ENCODE measurements at regions not wholly inside any gene's neighbourhood (a gene's known extent, or its start where the extent isn't known, plus 50 kb on each side); places are given as distances from the start of the nearest gene placed in this dataset.

DNA sequence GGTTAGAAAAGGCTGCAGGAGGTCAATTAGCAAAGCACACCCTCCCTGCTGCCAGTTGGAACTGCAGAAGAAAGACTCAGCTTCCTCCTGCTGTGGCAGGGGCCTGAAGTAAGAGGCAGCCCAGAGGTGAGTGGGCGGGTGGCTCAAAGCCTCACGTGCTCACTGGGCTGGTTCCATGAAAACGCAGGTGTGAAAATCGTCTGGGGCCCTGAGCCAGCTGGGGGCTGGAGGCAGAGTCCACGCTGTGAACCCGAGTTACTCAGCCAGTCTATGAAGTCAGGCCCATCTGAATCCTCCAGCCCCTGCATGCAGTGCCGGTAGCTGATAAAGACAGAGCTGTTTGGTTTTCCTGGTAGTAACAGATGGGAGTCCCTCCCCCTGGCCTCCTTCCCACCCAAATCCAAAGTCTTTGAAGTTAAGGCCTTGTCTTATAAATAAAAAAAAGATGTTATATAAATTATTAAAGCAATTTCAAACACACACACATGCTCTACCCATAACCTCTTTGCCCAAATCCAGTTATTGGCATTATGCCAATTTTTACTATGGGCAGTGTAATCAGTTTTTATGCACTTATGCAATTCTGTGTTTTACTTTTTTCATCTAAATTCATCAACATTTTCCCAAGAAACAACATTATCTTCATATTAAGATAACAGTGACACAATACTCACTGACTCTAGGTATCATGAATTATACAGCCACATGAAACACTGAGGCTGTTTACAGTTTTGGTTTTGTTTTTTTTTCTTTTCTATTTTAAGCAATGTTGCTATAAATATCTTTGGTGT is 57.9 kb upstream of the PNMA1 start:
- H3K27me3 ChIP-seq (replicated peaks; ENCODE audit: insufficient read depth): no peaks in the 10 kb centered on the region
- peak overlapping the region; percentile 74 to 80 for H3K27ac ChIP-seq
- H3K9me3 ChIP-seq: no peaks in the 10 kb centered on the region
- DNase-seq (ENCODE audit: low spot score) (no peak), ATAC-seq (ENCODE audit: insufficient number of reproducible peaks, low FRiP score, low read depth) (peak; percentile 26)
- H3K36me3 ChIP-seq: no peaks in the 10 kb centered on the region
- peak overlapping the region; percentile 40 for H3K4me3 ChIP-seq
- H3K4me1 ChIP-seq (ENCODE audit: control insufficient read depth in 1 of 2, low read depth in 2 of 2): peaks cover 57 to 79% of the 10 kb centered on the region in 2 donors
- TF ChIP-seq, protein P1, sequence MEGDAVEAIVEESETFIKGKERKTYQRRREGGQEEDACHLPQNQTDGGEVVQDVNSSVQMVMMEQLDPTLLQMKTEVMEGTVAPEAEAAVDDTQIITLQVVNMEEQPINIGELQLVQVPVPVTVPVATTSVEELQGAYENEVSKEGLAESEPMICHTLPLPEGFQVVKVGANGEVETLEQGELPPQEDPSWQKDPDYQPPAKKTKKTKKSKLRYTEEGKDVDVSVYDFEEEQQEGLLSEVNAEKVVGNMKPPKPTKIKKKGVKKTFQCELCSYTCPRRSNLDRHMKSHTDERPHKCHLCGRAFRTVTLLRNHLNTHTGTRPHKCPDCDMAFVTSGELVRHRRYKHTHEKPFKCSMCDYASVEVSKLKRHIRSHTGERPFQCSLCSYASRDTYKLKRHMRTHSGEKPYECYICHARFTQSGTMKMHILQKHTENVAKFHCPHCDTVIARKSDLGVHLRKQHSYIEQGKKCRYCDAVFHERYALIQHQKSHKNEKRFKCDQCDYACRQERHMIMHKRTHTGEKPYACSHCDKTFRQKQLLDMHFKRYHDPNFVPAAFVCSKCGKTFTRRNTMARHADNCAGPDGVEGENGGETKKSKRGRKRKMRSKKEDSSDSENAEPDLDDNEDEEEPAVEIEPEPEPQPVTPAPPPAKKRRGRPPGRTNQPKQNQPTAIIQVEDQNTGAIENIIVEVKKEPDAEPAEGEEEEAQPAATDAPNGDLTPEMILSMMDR (IDR thresholded peaks at IDR 0.05): no peak

DNA sequence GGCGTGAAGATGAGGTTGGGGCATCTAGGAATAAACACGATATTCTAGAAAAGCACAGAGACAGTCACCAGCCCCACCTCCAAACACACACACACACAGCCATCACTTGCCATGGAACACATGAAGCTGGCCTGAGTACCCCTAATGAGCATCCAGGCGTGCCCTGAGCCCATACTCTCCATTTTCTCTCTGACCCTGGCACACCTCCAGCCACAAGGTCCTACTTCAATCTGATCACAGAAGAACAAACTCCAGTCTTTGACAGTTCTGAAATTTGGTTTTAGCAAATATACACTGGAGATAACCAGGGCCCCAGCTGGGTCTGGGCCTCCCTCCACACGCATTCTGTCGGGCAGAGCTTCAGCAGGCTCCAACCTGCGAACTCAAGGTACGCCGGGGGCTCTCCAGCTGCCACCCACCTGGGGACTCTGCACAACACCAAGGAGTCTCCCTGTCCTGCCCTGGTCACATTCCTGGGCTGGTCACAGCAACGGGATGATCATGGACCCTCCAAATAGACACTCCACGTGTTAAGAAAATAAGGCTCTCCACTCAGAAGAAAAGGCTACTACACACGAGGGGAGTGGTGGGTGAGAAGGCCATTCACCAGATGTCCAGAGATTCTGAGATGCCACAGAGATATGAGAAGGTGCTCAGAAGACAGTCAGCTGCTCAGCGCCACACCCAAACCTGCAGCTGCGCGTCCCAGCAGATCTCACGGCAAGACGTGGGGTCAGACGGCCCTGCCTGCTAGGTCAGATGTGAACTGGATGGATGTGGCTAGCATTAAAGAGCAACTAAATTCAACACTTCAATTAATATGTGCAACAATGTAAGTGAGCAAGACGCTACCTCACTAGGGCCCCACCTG is 57.0 kb upstream of the PNMA1 start:
- TF ChIP-seq, protein P1 (IDR thresholded peaks at IDR 0.05): no peak
- Histone ChIP-seq H3K36me3 (no peaks in the 10 kb centered on the region), H3K27me3 (replicated peaks; ENCODE audit: insufficient read depth) (no peaks in the 10 kb centered on the region), H3K4me1 (ENCODE audit: control insufficient read depth in 1 of 2, low read depth in 2 of 2) (peaks cover 57 to 84% of the 10 kb centered on the region in 2 donors), H3K27ac (peak overlapping the region; percentile 74 to 80), H3K9me3 (no peaks in the 10 kb centered on the region), H3K4me3 (peak overlapping the region; percentile 40)
- ATAC-seq (ENCODE audit: insufficient number of reproducible peaks, low FRiP score, low read depth): no peak
- DNase-seq (ENCODE audit: low spot score): no peak

DNA sequence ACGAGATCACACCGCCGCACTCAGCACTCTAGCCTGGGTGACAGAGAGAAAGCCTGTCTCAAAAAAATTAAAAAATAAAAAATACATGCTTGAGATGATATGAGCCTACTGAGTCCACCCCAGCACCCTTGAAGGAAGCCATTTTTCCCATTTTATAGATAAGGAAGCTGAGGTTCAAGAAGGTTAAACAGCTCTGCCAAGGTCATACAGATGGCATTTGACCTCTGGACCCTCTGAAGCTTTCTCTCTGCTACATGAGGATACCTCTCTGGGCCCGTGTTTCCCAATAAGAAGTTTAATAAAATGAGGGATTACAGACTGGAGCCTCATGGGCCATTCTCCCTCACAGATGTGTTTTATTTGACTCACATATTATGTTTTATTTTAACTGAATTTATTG is 53.9 kb upstream of the PNMA1 start:
- Histone ChIP-seq H3K36me3 (no peaks in the 10 kb centered on the region), H3K27me3 (replicated peaks; ENCODE audit: insufficient read depth) (no peaks in the 10 kb centered on the region), H3K4me3 (no peak overlapping the region), H3K9me3 (no peaks in the 10 kb centered on the region), H3K27ac (peak overlapping the region; percentile 65 to 69), H3K4me1 (ENCODE audit: control insufficient read depth in 1 of 2, low read depth in 2 of 2) (peaks cover 44 to 86% of the 10 kb centered on the region in 2 donors)
- TF ChIP-seq, protein P1 (IDR thresholded peaks at IDR 0.05): no peak
- DNase-seq (ENCODE audit: low spot score) (no peak), ATAC-seq (ENCODE audit: insufficient number of reproducible peaks, low FRiP score, low read depth) (no peak)

DNA sequence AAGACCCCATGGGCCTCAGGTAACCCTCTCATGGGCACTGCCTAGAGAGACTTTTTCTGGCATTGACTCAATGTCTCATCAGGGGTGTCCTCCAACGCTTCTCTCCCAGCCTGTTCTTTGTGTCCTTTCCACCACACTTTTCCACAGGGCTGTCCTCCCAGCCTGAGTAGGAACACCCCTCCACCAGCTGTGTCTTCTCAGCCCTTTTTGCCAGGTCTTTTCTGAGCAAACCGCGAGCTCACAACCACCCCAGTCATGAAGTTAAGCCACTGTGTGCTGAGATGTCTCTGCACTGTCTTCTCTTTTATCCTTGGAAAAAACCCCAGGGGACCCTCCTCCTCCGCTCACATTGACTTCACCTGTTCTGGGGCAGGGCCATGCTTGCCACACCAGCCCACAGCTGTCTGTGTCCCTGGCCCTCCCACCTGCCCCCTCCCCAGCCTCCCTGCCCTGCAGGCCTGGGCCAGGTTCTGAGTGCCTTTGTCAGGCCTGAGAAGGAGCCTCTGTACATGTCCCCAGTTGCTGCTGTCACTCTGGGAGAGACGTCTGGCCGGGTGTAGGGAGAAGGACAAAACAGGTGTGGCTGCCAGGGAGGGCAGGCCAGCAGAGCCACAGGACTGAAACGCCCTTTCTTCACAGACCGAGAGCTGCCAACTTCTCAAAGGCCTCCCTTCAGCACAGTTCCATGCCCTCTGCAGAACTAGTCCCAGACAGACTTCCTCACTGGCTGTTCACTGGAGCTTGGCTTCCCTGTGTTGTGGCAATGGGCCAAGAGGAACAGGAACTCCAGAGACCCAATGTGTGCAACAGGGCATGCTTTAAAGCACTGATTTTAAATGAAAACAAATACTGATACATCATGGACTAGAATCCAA is 50.5 kb upstream of the PNMA1 start:
- TF ChIP-seq, protein P1 (IDR thresholded peaks at IDR 0.05): no peak
- Histone ChIP-seq H3K27ac (peak overlapping the region; percentile 29 to 72), H3K27me3 (replicated peaks; ENCODE audit: insufficient read depth) (no peaks in the 10 kb centered on the region), H3K9me3 (no peaks in the 10 kb centered on the region), H3K36me3 (no peaks in the 10 kb centered on the region), H3K4me3 (no peak overlapping the region), H3K4me1 (ENCODE audit: control insufficient read depth in 1 of 2, low read depth in 2 of 2) (peaks cover 43 to 86% of the 10 kb centered on the region in 2 donors)
- DNase-seq (ENCODE audit: low spot score) (no peak), ATAC-seq (ENCODE audit: insufficient number of reproducible peaks, low FRiP score, low read depth) (no peak)

All from thoracic aorta (tissue), 2 donors.